Prostate gland (tissue), 2 donors: ENCODE measurements at regions not wholly inside any gene's neighbourhood (a gene's known extent, or its start where the extent isn't known, plus 50 kb on each side); places are given as distances from the start of the nearest gene placed in this dataset.

ENCODE experiments used
- CTCF ChIP-seq, 4 experiments: fragments of 200-600 bp in 2 of 4; fragments of 450-650 bp in 2 of 4; sonication (generic) in 2 of 4; IDR thresholded peaks; 1 replicate in 3 of 4; 2 replicates in 1 of 4; pipeline ENCODE4 v1.5.1; 2016 to 2019; ENCODE audit warnings: antibody characterized with exemption in 4 of 4, mild to moderate bottlenecking in 2 of 4, moderate library complexity in 2 of 4
- POLR2AphosphoS5 ChIP-seq: sonication (generic); formaldehyde crosslinking; IDR thresholded peaks from one replicate; pipeline ENCODE4 v1.6.1; 2017; ENCODE audit warnings: antibody characterized with exemption

GRCh38 chr13:77386046-77386445, 59.2 kb upstream of the MYCBP2 start:
- TF ChIP-seq CTCF (IDR thresholded peaks at IDR 0.05) (no peak), POLR2AphosphoS5 (no peak)
